Stimulated activated naive CD4-positive, alpha-beta T cell treated with Interleukin-2 at 50 U/mL for 16 hours (primary cell): ENCODE measurements at regions not wholly inside any gene's neighbourhood (a gene's known extent, or its start where the extent isn't known, plus 50 kb on each side); places are given as distances from the start of the nearest gene placed in this dataset.

Experiments used
- DNase-seq: peaks from one replicate; lab custom pipeline; 2025; lab: John Stamatoyannopoulos, UW

DNA sequence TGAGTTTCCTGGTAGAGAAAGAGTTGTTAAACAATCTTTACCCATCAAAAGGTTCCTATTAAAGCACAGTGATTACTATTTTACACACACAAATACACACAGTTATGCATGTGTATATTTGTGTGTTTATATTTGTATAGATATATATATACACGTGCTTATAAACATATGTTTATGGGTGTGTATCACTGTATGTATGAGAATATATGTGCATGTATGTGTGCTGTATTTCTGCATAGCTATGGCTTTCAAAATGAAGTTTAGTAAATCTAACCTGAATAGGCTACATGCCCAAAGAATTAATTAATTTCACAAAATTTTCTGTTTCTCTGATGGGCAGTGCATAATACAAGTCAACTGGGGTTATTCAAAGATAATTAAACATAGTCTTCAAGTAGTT, 723.1 kb upstream of the KIRREL3 start:
- no peak for DNase-seq

DNA sequence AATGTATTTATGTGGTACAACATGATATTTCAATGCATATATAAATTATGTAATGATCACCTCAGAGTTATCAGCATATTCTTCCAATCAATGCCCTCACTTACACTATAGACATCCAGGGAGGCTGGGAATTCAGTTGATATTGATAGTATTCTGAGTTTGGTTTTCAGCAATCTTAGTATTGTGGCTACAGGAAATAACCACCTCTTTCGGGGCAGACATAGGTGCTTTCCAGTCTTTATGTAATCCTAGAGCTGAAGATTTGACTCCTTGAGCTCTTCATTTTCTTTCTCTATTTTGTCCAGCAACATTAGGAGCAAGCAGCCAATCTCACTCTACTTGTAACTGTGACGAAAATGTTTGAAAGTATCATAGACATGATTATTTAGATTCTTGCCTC, 712.7 kb upstream of the KIRREL3 start:
- no peak for DNase-seq

DNA sequence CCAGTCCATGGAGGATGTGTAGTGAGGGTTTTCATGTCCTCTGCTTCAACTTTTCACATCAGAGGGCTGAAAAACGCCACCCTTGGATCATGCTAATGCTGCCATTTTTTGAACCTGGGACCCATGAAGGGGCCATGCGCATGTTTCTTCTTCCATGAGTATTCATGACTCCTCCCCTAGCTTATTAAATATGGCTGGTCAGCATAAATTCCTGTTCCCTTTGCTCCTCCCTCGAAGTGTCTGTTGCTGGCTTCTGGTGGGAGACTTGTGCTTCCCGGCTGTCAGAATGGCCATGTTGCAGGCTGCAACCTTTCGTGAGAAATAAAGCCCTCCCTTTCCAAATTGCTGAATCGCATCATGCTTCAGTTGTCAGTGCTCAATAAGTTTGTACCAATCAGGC, 711.2 kb upstream of the KIRREL3 start:
- DNase-seq: no peak

DNA sequence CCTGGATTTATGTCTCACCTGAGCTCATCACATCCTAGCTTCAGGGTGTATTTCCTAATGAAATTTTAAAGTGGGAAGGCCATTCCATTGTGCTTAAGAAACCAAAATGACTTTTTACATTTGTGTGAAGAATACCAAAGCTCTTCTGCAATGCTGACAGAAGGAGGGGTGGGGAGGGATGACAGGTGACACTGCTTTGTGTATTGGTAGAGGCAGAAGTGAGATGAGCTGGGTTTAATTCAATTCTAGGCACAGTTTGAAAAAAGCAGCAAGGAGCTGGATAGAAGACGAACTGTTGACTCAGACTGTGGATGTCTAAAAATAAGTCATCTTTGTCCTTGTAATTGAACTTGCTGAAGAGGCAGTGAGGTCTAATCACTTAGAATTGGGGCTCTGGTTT, 710.3 kb upstream of the KIRREL3 start:
- no peak for DNase-seq

DNA sequence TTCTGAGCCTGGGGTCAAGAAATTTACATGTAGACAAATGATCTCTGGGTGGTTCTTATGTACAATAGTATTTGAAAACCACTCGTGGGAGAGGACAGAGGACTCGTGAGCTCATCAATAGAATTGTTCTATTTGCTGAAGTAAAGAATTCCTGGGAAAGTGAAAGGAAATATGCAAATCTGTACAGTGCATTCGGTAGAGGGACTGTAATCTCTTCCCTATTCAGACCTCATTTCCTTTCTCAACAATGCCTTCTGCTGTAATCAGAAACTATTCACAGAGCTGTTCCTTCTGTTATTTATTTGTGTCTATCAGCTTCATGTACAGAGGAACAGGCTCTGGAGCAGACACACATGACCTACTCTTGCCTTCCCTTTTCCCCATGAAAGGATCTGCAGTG, 709.4 kb upstream of the KIRREL3 start:
- no peak for DNase-seq

DNA sequence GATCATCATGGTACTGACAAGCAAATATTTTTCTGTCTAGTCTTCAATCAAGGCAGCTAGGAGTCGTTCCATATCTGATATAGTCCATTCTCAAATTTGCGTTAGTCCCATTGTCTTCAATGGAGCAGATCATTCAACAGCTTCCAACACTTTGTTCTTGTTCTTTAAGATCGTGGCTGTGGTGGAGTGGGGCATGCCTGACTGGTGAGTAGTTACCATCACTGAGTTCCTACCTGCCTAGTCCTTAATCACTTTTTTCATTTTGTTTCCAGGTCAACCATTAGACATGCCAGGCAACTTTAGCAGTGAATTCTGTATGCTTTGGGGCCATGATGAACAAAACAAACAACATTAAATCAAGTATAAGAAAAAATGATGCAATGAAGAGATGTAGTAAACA, 693.1 kb upstream of the KIRREL3 start:
- DNase-seq: no peak

DNA sequence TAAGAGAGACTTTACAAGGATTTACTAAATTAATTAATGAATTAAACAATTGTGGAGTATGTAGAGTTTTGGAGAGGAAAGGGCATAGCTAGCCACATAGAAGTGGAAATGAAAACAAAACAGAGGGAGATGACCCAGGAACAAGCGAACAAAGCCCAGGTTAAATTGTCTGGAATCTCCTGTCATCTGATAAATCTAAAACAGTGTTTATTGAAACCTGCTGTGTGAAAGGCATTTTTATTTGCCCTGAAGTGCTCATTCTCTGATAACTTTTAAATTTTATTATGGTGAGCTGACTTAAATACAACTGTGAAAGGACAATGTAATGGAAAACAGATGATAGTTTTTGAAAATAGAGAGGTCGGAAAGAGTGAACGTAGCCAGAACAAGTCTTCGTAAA, 682.8 kb upstream of the KIRREL3 start:
- DNase-seq: no peak

DNA sequence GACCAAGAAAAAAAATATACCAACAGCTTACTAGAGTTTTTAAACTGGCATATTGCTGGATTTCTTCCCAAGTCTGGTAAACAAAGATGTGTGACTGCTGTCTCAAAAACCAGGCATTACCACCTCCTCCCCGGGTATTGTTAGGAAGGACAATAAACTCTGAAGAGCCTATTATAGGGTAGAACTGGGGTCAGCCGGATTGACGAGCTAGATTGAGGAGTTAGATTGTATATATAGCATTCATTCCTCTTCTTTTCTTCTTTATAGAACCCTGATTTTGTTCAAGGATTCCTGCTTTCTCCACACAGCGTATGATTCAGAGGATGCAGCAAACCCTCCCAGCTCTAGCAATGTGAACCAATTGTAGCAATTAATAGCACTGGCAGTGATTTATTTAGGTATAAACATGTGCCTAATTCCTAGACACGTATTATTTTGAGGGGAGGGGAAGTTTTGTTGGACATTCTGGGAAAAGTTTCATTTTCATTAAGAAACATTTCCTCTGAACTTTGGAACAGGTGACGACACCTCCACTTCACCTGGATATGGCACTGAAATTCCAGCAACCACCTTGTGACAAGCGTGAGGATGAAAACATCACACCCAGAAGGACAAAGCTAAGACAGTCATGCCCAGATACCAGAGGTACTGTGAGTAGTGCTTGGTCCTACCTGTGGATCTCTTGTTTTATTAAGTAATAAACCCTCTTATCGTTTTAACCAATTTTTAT, 679.4 kb upstream of the KIRREL3 start:
- DNase-seq: no peak

DNA sequence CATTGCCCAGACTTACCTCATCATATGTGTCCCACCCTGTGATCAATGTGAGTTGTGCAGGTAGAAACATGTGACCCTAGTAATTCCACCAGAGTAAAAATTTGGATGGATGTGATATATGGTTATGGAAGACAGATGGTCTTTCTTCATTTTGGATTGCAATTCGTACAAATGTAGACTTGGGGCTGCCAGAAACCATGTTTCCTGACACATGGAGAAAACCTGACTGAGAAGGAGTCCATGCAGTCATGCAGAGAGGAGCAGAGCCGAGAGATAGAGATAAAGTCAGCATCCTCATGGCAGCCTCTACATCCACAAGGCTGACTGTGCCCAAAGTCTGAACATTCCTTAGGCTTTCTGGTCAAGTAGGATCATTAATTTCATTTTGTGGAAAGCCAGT, 678.1 kb upstream of the KIRREL3 start:
- DNase-seq: no peak

DNA sequence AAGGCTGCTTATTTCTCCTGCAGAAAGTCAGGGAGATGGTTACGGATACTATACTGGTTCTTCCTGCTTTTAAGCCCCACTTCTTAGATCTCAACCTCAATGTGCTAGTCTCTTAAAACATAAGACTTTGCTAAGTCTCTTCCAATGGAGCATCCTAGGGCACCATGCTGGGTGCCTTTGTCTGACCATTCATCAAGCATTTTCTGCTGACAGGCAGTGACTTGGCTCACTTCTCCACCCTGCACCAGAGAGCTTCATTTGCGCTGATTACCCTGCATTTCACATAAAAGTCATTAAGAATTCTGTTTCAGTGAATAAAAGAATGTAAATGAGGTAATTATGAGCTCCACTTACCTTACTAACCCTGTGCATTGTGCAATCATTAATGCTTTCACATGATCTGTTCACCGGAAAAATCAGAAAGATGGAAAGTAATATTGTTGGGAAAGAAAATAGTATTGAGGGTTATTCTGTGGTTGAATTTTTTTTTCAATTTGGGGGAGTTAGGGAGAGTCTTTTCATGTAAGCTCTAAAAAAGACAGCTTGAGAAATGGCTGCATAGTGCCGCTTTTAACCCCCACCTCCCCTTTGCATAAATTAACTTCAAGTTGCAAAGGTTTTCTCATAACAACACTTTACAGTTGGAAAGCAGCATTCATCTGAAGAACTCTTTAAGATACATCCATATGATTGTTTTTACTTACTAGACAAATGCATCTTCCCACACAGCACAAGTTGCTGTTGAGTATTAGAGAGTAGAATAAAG, 677.3 kb upstream of the KIRREL3 start:
- DNase-seq: no peak

DNA sequence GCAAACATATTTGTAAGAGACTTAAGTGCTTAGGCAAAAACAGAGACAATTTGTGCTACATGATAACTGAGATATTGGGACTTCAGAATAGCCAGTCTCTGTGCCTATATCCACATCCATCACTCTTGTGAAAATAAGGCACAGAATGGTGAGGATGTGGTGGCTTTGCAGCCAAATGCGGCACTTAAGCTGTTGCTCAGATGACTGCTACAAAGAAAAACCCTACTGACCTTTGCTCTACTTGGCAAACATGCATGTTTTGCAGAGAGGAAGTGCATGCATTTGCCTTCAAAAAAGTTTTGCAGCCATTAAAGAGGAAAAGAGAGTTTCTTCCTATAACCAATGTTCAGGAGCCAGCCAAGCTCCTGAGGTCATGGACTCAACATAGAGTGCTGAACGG, 675.0 kb upstream of the KIRREL3 start:
- DNase-seq: no peak

DNA sequence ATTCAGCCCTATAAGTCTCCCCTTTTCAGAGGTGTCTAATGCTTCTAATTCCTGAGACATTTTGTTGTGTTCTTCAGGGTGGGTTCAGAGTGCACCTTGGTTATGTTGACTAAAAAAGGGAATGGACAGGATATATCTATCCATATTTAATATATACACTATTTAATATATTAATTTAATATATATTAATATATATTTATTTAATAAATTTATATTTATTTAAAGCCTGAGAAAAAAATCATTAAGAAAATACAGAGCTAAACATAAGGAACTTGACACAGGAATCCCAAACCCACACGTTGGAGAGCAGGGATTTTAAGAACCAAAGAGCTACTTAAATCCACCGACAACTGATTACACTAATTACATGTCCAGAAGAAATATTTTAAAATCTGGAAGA, 674.2 kb upstream of the KIRREL3 start:
- DNase-seq: no peak

DNA sequence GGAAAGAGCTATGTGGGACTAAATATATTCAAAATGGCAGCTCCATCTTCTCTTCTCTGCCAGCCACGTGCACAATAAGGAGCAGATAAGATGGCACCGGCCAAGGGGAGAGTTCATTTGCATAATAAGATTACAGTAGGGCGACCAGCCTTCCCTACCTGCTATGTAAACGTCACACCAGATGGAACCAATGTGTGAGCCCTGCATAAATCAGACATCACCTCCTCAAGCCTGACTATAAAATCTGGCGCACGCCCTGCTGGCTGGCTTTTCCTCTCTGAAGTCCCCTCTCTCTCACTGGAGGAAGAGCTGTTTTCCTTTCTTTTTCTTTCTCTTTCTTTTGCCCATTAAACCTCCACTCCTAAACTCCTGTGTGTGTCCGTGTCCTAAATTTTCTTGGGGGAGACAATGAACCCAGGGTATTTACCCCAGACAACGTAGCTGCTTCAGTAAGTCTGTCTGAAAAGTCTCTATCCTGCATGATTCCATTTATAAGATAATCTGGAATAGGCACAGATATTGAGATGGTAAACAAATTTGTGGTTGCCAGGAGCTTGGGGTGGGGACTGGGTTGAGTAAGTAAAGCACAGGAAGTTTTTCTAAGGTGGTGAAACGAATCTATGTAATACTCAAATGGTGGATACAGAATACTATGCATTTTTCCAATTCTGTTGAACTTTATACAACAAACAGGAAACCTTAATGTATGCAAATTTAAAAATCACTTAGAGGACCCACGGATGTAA, 670.0 kb upstream of the KIRREL3 start:
- no peak for DNase-seq

DNA sequence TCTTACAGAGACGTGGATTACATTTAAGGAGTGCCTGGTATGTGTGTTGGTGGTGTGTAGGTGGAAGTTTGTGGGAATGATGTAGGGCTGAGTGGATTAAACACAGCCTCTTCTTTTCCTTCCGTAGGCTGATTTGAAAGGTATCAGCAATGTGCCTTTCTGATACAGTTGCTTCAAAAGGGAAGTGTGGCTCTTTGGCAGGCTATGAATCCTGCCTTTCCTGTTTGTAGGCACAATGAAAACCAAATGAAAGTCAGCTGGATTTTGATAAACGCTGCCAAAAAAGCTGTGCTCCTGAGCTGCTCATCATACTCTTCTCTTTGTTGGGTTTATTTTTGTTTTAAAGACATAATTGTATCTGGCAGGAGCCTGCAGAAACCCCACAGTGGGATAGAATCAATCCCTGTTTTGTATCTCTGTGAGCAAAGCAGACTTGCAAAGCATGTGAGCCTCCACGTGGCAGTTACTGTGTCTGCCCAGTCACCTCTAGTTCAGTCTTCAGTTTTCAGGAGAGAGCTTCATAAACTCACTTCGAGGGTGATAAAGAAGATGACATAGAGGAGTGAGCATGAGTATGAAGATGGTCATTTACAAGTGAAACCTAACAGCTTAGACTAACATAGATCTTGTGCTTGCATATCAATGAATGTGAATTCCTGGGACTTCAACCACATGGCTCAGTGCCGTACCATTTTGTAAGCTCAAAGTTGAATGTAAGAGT, 655.7 kb upstream of the KIRREL3 start:
- no peak for DNase-seq

DNA sequence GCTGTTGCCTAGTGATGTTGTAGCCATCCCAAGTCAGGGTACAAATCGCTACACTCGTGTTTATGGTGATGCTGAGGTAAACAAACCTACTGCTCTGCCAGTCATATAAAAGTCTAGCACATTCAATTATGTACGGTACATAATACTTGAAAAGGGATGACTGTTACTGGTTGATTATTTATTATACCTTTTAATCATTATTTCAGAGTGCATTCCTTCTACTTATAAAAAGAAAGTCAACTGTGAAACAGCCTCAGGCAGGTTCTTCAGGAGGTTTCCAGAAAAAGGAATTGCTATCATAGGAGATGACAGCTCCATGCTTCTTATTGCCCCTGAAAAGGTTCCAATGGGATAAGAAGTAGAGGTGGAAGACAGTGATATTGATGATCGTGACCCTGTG, 652.5 kb upstream of the KIRREL3 start:
- DNase-seq: no peak

DNA sequence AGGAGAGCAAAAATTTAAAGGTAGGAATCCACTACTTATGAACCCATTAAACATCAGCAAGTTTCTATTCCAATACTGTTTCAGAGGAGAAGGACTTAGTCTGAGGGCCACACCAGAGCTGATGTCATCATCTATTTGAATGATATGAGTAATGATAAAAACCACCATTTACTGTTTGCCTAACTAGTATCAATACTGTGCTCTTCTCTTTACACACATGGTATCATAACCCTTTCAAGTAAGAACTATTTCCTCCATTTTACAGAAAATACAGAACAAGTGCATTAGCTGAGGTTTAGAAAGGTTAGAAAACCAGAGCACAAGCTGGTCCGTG, 651.3 kb upstream of the KIRREL3 start:
- DNase-seq: no peak

DNA sequence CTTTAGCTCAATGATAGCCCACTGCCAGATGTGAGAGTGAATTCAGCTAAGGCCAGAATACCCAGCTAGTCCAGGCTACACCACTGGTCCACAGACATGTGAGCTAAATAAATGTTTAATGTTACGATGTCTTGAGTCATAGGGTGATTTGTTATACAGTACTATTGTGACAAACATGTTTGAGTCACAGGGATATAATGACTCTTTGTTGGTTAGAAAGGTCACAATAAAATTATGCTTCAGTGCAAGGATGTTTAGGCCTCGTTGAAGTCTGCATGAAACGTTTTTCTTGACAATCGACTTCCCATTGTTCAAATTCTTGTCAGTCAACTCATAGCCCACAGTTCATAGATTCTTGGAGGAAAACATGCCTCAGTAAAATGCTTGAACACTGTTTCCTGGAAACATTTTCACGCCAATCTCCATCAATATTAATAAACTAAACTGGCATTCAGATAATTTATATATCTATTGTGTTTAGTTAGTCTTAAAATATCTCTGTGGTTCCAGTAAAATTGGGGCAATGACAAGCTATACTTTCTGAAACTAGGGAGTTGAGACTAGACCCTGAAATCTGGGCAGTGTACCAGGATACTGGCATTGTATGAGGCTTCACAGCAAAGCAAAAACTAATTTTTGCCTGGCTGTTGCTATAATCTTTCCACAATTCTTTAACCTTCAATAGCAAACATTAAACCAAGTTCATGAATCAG, 650.8 kb upstream of the KIRREL3 start:
- DNase-seq: no peak

DNA sequence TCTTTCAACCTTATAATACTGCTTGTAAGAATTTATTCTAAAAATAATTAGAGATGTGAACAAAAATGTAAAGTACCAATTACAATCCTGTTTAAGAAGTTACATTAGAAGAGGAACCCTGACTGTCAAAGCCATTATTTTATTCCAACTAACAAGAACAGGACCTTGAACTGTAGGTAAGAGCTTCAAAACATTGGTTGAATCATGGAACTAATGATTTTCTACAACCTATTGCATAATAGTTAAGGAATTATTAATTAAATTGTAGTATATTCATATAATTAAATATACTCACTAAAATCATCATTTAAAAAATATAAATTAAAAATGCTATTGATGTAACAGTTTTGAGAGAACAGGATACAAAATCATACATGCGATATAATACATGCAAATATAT, 649.4 kb upstream of the KIRREL3 start:
- DNase-seq: no peak

DNA sequence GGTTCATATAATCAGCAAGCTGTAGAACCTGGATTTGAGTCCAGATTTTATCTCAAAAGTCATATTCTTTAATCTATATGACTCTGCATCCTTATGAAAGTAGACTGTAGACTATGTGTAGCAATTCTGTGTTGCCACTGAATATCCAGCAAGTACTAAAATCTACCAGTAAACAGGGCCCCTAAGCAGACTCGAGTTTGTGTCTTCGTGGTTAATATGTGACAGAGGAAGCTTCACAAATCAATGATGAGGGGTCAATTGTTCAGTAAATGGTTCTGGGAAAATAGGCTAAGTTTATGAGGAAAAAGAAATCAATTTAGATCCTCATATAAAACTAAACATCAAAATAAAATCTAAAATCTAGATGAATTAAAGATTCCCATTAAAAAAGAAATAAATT, 648.5 kb upstream of the KIRREL3 start:
- no peak for DNase-seq

DNA sequence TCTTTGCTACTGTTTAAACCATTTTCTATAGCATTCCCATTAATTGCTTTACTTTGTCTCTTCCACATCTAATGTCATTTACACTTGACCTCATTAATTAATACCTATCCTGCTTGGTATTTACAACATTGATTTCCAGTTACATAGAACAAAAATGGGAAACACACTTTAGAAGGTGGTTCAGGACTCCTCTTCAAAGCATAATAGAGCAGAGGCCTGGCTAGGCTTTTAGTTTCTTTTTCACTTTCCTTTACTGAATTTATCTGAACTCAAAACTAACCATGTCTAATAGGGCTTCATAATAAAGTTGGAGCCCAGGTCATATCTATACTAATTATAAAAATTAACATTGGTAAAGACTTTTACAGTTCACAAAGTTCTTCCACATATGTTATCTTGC, 648.0 kb upstream of the KIRREL3 start:
- DNase-seq: no peak

DNA sequence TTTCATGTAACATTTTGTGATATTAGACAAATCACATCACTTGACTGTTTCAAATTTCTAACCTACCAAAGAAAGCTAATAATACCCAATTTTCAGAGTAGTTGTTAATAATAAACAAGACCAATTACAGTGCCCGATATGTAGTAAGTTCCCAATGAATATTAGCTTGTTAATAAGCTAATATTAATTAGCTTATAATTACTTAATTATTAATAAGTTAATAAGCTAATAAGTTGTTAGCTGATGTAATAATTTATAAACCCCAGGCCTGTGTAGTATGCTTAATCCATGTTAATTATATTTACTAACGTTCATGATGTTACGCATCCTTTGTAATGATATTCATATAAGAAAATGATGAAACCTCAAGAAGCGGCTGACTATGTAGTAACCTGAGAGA, 643.8 kb upstream of the KIRREL3 start:
- no peak for DNase-seq
